Hepatocyte (in vitro differentiated cells): ENCODE measurements at regions not wholly inside any gene's neighbourhood (a gene's known extent, or its start where the extent isn't known, plus 50 kb on each side); places are given as distances from the start of the nearest gene placed in this dataset.

Source experiments
- CTCF ChIP-seq: fragments of 200-600 bp; sonication (generic); IDR thresholded peaks from 2 replicates; pipeline ENCODE4 v1.5.1; 2016; ENCODE audit warnings: antibody characterized with exemption, mild to moderate bottlenecking; ENCODE audit not compliant: poor library complexity
- EZH2 ChIP-seq: fragments of 200-600 bp; sonication (generic); IDR thresholded peaks from 2 replicates; pipeline ENCODE4 v1.6.1; 2016; ENCODE audit warnings: antibody characterized with exemption, mild to moderate bottlenecking, borderline replicate concordance

GRCh38 chr17:53100126-53100525, 722.6 kb upstream of the KIF2B start:
- TF ChIP-seq CTCF: no peak
- no peak for TF ChIP-seq EZH2
